Astrocyte (in vitro differentiated cells and primary cell): ENCODE measurements at regions not wholly inside any gene's neighbourhood (a gene's known extent, or its start where the extent isn't known, plus 50 kb on each side); places are given as distances from the start of the nearest gene placed in this dataset.

Experiments used
- DNase-seq: peaks from one replicate; pipeline ENCODE4 v3.0.0-alpha.2; 2010; ENCODE audit warnings: low read depth
- FAIRE-seq: peaks from 2 replicates; lab custom pipeline; 2011; peaks lifted over from hg19 to GRCh38; lab: Jason Lieb, UNC
- H2AFZ ChIP-seq: 2 replicates; pipeline ENCODE4 v1.6.0; 2012; ENCODE audit warnings: low read depth, low read length, inconsistent platforms
- H3K27ac ChIP-seq: 2 replicates; pipeline ENCODE4 v1.5.1; 2011; ENCODE audit warnings: low read depth, low read length, inconsistent platforms
- H3K27me3 ChIP-seq: 2 replicates; pipeline ENCODE4 v1.6.0; 2011; ENCODE audit warnings: low read length, inconsistent platforms; ENCODE audit not compliant: insufficient read depth
- H3K36me3 ChIP-seq: 2 replicates; pipeline ENCODE4 v1.5.1; 2011; ENCODE audit warnings: low read length, inconsistent platforms; ENCODE audit not compliant: insufficient read depth
- H3K4me1 ChIP-seq: 2 replicates; pipeline ENCODE4 v1.5.1; 2011; ENCODE audit warnings: low read length, inconsistent platforms; ENCODE audit not compliant: insufficient read depth
- H3K4me2 ChIP-seq: 2 replicates; pipeline ENCODE4 v1.6.0; 2012; ENCODE audit warnings: low read length, inconsistent platforms
- H3K4me3 ChIP-seq: 2 replicates; pipeline ENCODE4 v1.5.1; 2011; ENCODE audit warnings: low read depth, mild to moderate bottlenecking, low read length, inconsistent platforms; ENCODE audit not compliant: insufficient read depth
- H3K79me2 ChIP-seq: 2 replicates; pipeline ENCODE4 v1.6.0; 2012; ENCODE audit warnings: mild to moderate bottlenecking, low read length, inconsistent platforms; ENCODE audit not compliant: insufficient read depth
- H3K9ac ChIP-seq: 2 replicates; pipeline ENCODE4 v1.6.0; 2012; ENCODE audit warnings: mild to moderate bottlenecking, low read length, inconsistent platforms
- H3K9me3 ChIP-seq: 2 replicates; pipeline ENCODE4 v1.5.1; 2012; ENCODE audit warnings: low read depth, mild to moderate bottlenecking, low read length, inconsistent platforms; ENCODE audit not compliant: insufficient read depth
- H4K20me1 ChIP-seq: 2 replicates; pipeline ENCODE4 v1.6.0; 2012; ENCODE audit warnings: low read length, inconsistent platforms; ENCODE audit not compliant: insufficient read depth
- H3K27ac Mint-ChIP-seq: one replicate; pipeline ENCODE4 v1.8.0; 2021; ENCODE audit warnings: mild to moderate bottlenecking, mixed read lengths; ENCODE audit not compliant: unreplicated experiment
- H3K27me3 Mint-ChIP-seq: one replicate; pipeline ENCODE4 v1.8.0; 2021; ENCODE audit warnings: low read depth, mixed read lengths; ENCODE audit not compliant: unreplicated experiment
- H3K36me3 Mint-ChIP-seq: one replicate; pipeline ENCODE4 v1.8.0; 2021; ENCODE audit warnings: low read depth, mixed read lengths; ENCODE audit not compliant: unreplicated experiment
- H3K4me1 Mint-ChIP-seq: one replicate; pipeline ENCODE4 v1.8.0; 2021; ENCODE audit warnings: low read depth, mixed read lengths; ENCODE audit not compliant: unreplicated experiment
- H3K4me3 Mint-ChIP-seq: one replicate; pipeline ENCODE4 v1.8.0; 2021; ENCODE audit warnings: mild to moderate bottlenecking, moderate library complexity, mixed read lengths; ENCODE audit not compliant: unreplicated experiment
- H3K9me3 Mint-ChIP-seq: one replicate; pipeline ENCODE4 v1.8.0; 2021; ENCODE audit warnings: mild to moderate bottlenecking, mixed read lengths; ENCODE audit not compliant: unreplicated experiment
- CTCF ChIP-seq: IDR thresholded peaks from 2 replicates; pipeline ENCODE4 v1.5.1; 2011; ENCODE audit warnings: low read depth, mild to moderate bottlenecking, inconsistent platforms, low read length, moderate library complexity; ENCODE audit not compliant: insufficient read depth
- EZH2 ChIP-seq: IDR thresholded peaks from 2 replicates; pipeline ENCODE4 v1.6.1; 2012; ENCODE audit warnings: mild to moderate bottlenecking, low read length, inconsistent platforms; ENCODE audit not compliant: insufficient read depth

- H3K27me3 Mint-ChIP-seq = no peaks in the 10 kb centered on the region
- Histone ChIP-seq H3K4me3 (no peak overlapping the region), H3K27me3 (no peaks in the 10 kb centered on the region), H4K20me1 (no peaks in the 10 kb centered on the region), H3K36me3 (no peaks in the 10 kb centered on the region), H3K79me2 (no peaks in the 10 kb centered on the region), H3K27ac (no peak overlapping the region), H3K4me2 (no peak overlapping the region), H3K9ac (no peak overlapping the region), H3K4me1 (no peaks in the 10 kb centered on the region), H2AFZ (no peak overlapping the region), H3K9me3 (no peaks in the 10 kb centered on the region)
- TF ChIP-seq EZH2 (no peak), CTCF (no peak)
- H3K9me3 Mint-ChIP-seq = no peaks in the 10 kb centered on the region
- FAIRE-seq = no peak
- no peak overlapping the region for H3K4me3 Mint-ChIP-seq
- peaks cover 22% of the 10 kb centered on the region for H3K4me1 Mint-ChIP-seq
- no peak for DNase-seq
- no peak overlapping the region for H3K27ac Mint-ChIP-seq
- no peaks in the 10 kb centered on the region for H3K36me3 Mint-ChIP-seq
These were observed 324.7 kb downstream of the INHBA start for GRCh38 chr7:41378156-41378555.

GRCh38 chr7:41375582-41375981 lies 327.3 kb downstream of the INHBA start:
- TF ChIP-seq CTCF (no peak), EZH2 (no peak)
- H3K4me1 Mint-ChIP-seq = peaks cover 22% of the 10 kb centered on the region
- H3K27me3 Mint-ChIP-seq = no peaks in the 10 kb centered on the region
- Histone ChIP-seq H3K27ac (no peak overlapping the region), H3K36me3 (no peaks in the 10 kb centered on the region), H3K4me1 (no peaks in the 10 kb centered on the region), H3K4me3 (no peak overlapping the region), H2AFZ (no peak overlapping the region), H3K27me3 (no peaks in the 10 kb centered on the region), H3K9ac (no peak overlapping the region), H3K4me2 (no peak overlapping the region), H3K9me3 (no peaks in the 10 kb centered on the region), H3K79me2 (no peaks in the 10 kb centered on the region), H4K20me1 (no peaks in the 10 kb centered on the region)
- FAIRE-seq = peak; percentile 20
- DNase-seq = no peak
- H3K4me3 Mint-ChIP-seq = no peak overlapping the region
- no peaks in the 10 kb centered on the region for H3K36me3 Mint-ChIP-seq
- no peaks in the 10 kb centered on the region for H3K9me3 Mint-ChIP-seq
- H3K27ac Mint-ChIP-seq = no peak overlapping the region

- H4K20me1 ChIP-seq = no peaks in the 10 kb centered on the region
- no peak overlapping the region for H3K4me3 ChIP-seq
- no peaks in the 10 kb centered on the region for H3K9me3 ChIP-seq
- Mint-ChIP-seq H3K9me3 (no peaks in the 10 kb centered on the region), H3K4me1 (peaks cover 22% of the 10 kb centered on the region), H3K27ac (no peak overlapping the region), H3K4me3 (no peak overlapping the region), H3K27me3 (no peaks in the 10 kb centered on the region), H3K36me3 (no peaks in the 10 kb centered on the region)
- no peak for DNase-seq
- no peak for TF ChIP-seq CTCF
- no peak for TF ChIP-seq EZH2
- no peak for FAIRE-seq
- no peaks in the 10 kb centered on the region for H3K4me1 ChIP-seq
- H3K27ac ChIP-seq = no peak overlapping the region
- no peaks in the 10 kb centered on the region for H3K27me3 ChIP-seq
- H3K4me2 ChIP-seq = no peak overlapping the region
- no peak overlapping the region for H2AFZ ChIP-seq
- H3K79me2 ChIP-seq = no peaks in the 10 kb centered on the region
- H3K9ac ChIP-seq = no peak overlapping the region
- H3K36me3 ChIP-seq = no peaks in the 10 kb centered on the region
These were observed 328.6 kb downstream of the INHBA start for GRCh38 chr7:41374150-41374848.
